NCI-H69 (cell line): ENCODE measurements at regions not wholly inside any gene's neighbourhood (a gene's known extent, or its start where the extent isn't known, plus 50 kb on each side); places are given as distances from the start of the nearest gene placed in this dataset.

ENCODE experiments used
- DNase-seq: peaks from one replicate; lab custom pipeline; 2025; lab: John Stamatoyannopoulos, UW

- DNase-seq, result no peak
Measured at GRCh38 chr3:160132226-160132625, 93.0 kb upstream of the C3orf80 start.

DNA sequence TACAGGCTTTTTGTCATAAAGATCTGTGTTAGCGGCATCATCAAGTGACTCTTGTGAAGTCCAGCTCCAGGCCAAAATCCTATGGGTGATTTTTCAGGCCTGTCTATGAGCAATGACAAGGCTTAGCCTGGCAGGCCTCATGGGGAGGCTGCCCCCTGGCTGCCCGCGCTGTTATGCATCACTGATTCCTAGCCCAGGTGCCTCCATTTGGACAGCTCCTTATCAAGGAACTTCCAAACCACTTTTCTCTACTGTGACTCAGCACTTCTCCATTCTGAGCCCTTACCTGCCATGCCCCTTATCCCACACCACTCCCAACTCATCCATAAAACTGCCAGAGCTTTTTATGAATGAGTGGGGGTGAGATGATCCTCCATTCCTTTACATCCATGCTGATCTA, 91.5 kb upstream of the C3orf80 start:
- DNase-seq, result no peak

DNA sequence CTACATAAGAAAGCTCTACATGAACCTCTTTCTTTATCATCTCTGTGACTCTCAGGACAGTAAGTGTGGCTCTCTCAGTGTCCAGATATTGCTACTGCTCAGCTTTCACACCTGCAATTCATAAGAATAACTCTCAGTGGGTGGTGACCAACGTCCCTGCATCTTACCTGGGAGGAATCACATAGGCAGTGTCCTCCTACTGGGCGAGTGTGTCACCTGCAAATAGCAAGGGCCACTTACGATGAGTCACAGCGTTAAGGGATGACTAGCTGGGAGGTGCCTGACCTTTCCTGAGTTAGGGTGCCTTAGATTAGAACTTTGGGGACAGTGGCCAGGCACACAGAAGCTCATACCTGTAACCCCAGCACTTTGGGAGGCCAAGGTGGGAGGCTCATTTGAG, 90.8 kb upstream of the C3orf80 start:
- DNase-seq, result peak; percentile 37

- no peak for DNase-seq
Measured at GRCh38 chr3:160134964-160135363, 90.3 kb upstream of the C3orf80 start.

DNA sequence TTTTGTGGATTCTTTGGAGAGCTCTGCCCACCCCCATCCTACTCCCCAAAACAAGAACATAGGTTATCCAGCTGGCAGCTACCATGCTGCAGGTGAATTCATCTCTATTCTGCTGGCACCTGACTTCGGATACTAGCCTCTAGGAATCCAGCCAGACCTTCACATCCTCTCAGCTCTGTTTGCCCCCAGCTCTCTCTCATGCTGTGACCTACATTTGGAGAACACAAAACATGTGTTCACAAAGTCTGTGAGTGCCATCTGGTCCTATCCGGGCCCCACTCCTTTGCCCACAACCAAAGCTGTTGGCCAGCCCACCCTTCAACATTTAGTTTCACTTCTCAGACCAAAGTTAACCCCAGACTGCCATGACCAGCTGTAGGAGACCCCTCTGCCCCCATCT, 89.4 kb upstream of the C3orf80 start:
- DNase-seq, result peak; percentile 30

- no peak for DNase-seq
Measured at GRCh38 chr3:160136421-160136820, 88.8 kb upstream of the C3orf80 start.

DNA sequence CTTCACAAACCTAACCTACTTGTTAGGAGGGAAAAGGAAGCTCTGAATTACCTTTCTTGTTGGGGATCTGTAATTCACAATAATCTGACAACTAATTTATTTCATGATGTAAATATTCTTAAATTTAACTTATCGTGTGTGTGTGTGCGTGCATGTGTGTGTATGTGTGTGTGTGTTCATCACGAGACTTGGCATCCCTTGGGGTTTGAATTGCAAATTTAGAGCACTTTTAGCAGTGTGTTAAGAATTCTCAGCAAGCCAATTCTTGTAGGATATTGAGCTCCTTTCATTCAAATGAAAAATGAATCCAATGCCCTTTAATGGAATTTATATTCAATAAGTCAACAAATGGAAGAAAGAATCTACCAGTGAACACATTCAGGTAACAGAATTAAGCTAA, 85.9 kb upstream of the C3orf80 start:
- DNase-seq, result no peak

DNA sequence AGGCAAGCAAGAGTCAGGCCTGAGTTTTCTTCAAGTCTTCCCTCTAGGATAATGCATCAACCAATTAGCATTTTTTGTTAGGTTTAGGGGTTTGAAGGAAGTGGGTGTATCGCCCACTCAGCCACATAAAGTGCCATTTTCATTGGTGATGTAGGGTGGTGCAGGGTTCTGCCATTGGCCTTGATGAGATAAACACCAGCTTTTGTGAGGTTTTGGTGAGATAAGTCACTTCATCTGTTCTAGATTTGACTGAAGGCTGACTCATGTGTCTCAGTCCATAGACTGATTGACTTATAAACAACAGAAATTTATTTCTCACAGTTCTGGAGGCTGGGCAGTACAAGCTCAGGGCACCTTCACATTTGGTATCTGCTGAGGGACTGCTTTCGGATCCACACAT, 84.5 kb upstream of the C3orf80 start:
- DNase-seq, result no peak

GRCh38 chr3:160141485-160142185, 83.6 kb upstream of the C3orf80 start:
- DNase-seq, result no peak

DNA sequence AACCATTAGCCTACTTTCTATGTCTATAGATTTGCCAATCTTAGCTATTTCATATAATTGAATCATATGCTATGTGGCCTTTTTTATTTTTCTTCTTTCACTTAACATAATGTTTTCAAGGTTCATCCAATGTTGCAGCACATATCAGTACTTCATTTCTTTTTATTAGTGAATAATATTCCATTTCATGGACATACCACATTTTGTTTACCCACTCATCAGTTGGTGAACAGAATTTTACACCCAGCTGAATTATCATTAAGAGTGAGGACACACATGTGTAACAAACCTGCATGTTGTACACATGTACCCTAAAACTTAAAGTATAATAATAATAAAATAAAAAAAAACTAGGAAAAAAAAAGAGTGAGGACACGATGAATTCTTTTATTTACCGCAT, 81.7 kb upstream of the C3orf80 start:
- no peak for DNase-seq

GRCh38 chr3:160150066-160150465, 75.2 kb upstream of the C3orf80 start:
- DNase-seq, result no peak

DNA sequence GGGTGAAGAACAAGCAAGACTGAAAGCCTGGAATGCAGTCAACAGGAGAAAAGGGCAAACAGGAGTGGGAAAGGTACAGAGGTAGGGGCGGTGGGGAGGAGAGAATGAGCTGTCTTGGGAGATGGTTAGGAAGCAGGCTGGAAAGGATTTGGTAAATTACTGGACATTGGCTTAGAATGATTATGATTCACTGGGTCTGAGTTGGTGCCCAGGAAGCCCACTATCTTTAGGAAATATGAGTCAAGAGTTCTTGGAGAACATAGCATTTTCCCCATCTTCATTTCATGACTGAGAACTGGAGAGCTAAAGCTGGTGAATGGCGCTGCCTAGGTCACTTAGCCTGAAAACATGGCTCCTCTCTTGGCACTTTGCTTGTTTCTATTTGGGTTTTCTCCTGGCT, 74.7 kb upstream of the C3orf80 start:
- DNase-seq, result no peak

- DNase-seq, result no peak
Measured at GRCh38 chr3:160152638-160153037, 72.6 kb upstream of the C3orf80 start.

- no peak for DNase-seq
Measured at GRCh38 chr3:160154033-160154432, 71.2 kb upstream of the C3orf80 start.

DNA sequence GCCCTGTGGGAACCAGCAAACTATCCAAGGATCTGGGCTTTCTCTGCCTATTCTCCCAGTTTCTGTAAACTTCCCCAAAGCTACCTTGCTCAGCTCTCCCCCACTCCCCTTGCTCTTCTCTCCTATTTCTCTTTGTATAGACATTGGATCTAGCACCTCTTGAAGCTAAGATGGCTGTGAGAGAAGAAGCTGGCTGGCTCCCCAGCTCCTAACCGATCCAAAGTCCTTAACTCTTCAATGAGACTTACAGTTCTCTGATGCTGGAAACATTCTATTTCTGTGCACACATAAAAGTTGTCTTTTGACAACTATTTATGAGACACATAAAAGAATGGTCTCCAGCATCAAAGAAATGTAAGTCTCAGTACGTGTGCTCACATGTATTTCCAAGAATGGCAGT, 70.6 kb upstream of the C3orf80 start:
- no peak for DNase-seq

DNA sequence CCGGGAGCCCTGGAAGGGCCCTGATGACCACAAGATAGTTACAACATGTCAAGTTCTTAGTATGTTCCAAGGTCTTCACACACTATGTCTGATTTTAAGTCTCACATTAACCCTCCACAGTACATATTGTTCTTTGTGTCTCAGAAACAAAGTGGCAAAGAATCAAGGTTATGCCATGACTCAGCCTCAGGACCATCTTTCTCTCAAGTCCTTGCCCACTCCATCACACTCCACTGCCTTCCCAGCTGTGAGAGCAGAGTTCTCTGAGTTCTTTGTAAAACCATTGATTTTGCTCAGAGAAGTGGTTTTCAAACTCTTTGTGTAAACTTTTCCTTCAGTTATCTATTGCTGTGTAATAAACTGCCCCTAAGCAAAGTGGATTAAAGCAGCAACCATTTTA, 67.9 kb upstream of the C3orf80 start:
- no peak for DNase-seq

GRCh38 chr3:160159341-160159740, 65.9 kb upstream of the C3orf80 start:
- no peak for DNase-seq

- DNase-seq, result no peak
Measured at GRCh38 chr3:160159806-160160205, 65.4 kb upstream of the C3orf80 start.

GRCh38 chr3:160161921-160162320, 63.3 kb upstream of the C3orf80 start:
- DNase-seq, result no peak

DNA sequence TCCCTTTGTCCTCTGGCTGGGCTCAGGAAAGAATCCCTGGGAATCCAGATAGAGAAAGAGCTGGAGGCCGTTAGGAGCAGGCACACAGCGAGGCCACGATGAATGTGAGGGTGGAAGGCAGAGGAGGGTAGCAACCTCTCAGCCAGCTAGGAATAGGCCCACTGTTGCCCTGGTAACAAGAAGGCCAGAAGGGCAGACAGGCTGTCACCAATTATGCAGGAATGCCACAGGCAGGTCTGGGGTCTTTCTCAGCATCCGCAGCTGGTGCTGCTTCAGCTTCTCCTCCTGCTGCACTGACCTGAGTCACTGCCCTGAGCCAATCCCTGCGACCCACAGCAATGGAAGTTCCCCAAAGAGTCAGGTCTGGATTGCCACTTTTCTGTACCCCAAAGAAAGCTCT, 62.8 kb upstream of the C3orf80 start:
- DNase-seq, result peak; percentile 6

DNA sequence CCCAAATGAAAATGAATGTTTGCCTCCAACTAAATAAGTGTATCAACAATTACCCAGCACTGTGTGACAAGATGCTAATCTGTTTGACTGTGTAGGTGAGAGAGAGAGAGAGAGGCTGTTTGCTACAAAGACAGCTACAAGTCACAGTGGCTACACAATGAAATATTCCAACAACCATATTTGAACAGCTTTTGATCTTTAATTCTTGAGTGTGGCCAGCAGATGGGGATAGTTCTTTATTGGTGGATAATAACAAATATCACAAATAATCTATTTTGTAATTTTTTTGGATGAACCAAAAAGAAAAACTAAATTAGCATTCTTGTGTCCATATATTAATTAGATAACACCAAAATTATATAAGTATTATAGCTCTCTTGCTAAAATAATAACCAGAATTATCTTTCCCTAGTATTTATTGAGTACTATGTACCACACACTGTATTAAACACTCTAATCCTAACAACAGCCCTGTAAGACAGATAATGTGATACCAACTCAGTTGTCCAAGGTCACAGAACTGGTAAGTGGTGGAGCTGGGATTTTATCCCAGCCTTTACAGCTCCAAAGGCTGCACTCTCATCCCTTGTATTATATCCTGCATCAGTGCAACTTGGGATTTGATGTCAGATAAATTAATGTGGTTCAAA, 61.9 kb upstream of the C3orf80 start:
- DNase-seq, result peak; percentile 19

DNA sequence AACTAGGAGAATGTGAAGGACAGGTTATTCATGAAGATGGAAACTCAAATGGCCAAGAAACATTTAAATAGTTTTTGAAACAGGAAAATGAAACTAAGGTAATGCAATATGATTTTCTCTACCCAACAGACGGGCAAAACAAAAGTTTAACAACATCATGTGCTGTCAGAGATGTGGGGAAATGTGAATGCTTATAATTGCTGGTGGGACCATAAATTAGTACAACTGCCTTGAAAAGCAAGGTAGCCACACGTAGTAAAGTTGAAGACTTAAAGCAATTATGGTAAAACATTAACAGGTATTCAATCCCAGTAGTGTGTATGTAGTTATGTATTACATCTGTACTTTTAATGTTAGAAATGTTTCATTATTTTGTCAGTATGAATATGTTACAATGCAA, 57.0 kb upstream of the C3orf80 start:
- DNase-seq, result no peak

- no peak for DNase-seq
Measured at GRCh38 chr3:160169139-160169976, 55.9 kb upstream of the C3orf80 start.
